ENCODE measurements at regions not wholly inside any gene's neighbourhood (a gene's known extent, or its start where the extent isn't known, plus 50 kb on each side); places are given as distances from the start of the nearest gene placed in this dataset.
"Not testable (repeated sequence)": the region's sequence is repeated elsewhere in the genome, so short reads cannot be mapped to it uniquely, and the experiment has no call there.

DNA sequence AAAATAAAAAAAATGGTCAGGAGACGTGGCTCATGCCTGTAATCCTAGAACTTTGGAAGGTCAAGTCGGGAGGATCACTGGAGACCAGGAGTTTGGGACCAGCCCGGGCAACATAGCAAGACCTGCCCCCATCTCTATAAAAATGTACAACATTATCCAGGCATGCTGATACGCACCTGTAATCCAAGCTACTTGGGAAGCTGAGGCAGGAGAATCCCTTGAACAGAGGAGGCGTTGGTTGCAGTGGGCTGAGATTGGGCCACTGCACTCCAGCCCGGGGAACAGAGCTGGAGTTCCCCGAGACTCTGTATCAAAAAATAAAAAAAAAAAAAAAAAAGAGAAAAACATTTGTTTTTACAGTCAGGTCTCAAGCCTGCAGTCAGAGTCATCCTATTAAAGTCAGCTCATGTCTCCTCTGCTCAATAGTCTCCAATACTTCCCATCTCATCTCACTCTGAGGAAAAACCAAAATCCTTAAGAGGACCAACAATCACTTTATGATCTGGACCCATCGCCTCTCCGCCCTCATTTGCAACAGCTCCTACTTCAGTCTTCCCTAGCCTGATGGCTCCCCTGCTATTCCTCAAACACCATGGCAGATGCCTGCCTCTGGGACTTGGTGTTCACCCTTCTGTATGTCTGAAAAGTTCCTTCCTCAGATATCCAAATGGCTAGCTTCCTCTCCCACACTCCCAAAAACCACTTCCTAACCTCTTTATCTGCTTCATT lies 4796.6 kb upstream of the OR11H1 start:
- peaks cover 24 to 30% of the 10 kb centered on the region in 2 donors for H3K9me3 ChIP-seq
- 61 to 63% methylated on average over 9 of the region's 9 CpGs for WGBS, 2 donors (ENCODE audit: low coverage in 1 of 2)
- H3K4me1 ChIP-seq; in situ Hi-C loops (cut with MboI; ENCODE audit: low pct_ligation_motif_present in 1 of 4, low pct_unique_long_range_greater_than_20kb in 1 of 4, low sequenced_read_pairs in 3 of 4); H3K36me3 ChIP-seq; H3K4me3 ChIP-seq; intact Hi-C loops (cut with DNase I; ENCODE audit: low total_unique reads); DNase-seq; H3K27me3 ChIP-seq; H3K27ac ChIP-seq: not testable (repeated sequence)

DNA sequence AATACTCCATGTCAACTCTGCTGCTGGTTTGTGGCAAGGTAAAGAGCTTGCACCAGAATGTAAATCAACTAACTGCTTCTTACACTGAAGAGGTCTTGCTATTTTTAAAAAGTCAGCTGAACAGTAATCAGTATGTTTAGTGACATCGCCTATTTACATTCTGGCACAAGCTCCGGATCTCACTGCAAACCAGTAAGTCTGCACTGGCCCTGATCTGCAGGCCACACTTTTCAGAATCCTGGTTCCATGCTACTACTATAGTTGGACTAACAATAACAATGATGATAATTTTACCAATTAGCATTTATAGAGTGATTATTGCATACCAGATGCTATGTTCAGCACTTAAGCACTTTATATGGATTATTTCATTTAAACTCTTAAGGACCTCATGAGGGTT lies 4792.9 kb upstream of the OR11H1 start:
- H3K4me3 ChIP-seq; H3K27me3 ChIP-seq; H3K27ac ChIP-seq; DNase-seq; H3K4me1 ChIP-seq; intact Hi-C loops (cut with DNase I; ENCODE audit: low total_unique reads); H3K36me3 ChIP-seq; in situ Hi-C loops (cut with MboI; ENCODE audit: low pct_ligation_motif_present in 1 of 4, low pct_unique_long_range_greater_than_20kb in 1 of 4, low sequenced_read_pairs in 3 of 4): not testable (repeated sequence)
- peaks cover 23 to 29% of the 10 kb centered on the region in 2 donors for H3K9me3 ChIP-seq
- 62 to 68% methylated on average over 2 of the region's 2 CpGs for WGBS, 2 donors (ENCODE audit: low coverage in 1 of 2)

DNA sequence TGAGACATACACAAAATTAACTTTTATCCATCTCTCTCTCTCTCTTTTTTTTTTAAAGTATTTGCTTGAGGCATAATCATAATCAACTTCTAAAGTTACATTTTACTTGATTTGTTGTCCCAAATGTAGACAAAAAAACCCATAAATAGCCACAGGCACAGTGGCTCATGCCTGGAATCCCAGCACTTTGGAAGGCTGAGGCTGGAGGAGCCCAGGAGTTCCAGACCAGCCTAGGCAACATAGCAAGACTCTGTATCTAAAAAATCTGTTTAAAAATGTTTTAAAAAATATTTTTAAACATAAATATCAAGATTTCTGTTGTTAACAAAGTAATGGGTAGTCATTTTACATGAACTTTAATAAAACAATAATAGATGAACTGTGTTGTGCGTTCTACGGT lies 4791.1 kb upstream of the OR11H1 start:
- DNase-seq; in situ Hi-C loops (cut with MboI; ENCODE audit: low pct_ligation_motif_present in 1 of 4, low pct_unique_long_range_greater_than_20kb in 1 of 4, low sequenced_read_pairs in 3 of 4); intact Hi-C loops (cut with DNase I; ENCODE audit: low total_unique reads): not testable (repeated sequence)

DNA sequence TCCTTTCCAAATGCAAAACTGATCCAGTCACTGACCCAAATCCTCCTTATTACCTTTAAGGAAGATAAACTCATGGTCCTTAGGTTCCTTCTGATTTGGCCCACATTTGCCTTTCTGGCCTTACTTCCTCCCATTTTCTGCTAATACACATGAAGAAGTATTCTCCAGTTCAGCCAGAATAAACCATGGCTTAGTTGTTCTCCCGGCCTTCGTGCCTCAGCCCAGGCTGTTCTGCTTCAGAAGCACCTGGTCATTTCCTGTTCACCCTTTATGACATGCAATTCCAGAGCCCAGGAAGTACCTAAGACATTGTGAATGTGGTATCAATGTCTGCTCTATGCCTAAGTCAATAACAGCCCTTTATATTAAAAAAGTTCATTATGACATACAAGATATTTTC lies 4790.1 kb upstream of the OR11H1 start:
- H3K4me3 ChIP-seq; DNase-seq; H3K4me1 ChIP-seq; H3K36me3 ChIP-seq; in situ Hi-C loops (cut with MboI; ENCODE audit: low pct_ligation_motif_present in 1 of 4, low pct_unique_long_range_greater_than_20kb in 1 of 4, low sequenced_read_pairs in 3 of 4); intact Hi-C loops (cut with DNase I; ENCODE audit: low total_unique reads); H3K27ac ChIP-seq; H3K27me3 ChIP-seq: not testable (repeated sequence)
- peaks cover 20% of the 10 kb centered on the region in 2 donors for H3K9me3 ChIP-seq
- WGBS, 2 donors (ENCODE audit: low coverage in 1 of 2), result 75 to 83% methylated on average over 2 of the region's 2 CpGs

More for the DNA sequence above, 4791.1 kb upstream of the OR11H1 start:
- H3K4me3 ChIP-seq, H3K27me3 ChIP-seq, H3K4me1 ChIP-seq, H3K27ac ChIP-seq, H3K36me3 ChIP-seq: not testable (repeated sequence)
- 78 to 88% methylated on average over 2 of the region's 2 CpGs for WGBS, 2 donors (ENCODE audit: low coverage in 1 of 2)
- peaks cover 20 to 22% of the 10 kb centered on the region in 2 donors for H3K9me3 ChIP-seq

DNA sequence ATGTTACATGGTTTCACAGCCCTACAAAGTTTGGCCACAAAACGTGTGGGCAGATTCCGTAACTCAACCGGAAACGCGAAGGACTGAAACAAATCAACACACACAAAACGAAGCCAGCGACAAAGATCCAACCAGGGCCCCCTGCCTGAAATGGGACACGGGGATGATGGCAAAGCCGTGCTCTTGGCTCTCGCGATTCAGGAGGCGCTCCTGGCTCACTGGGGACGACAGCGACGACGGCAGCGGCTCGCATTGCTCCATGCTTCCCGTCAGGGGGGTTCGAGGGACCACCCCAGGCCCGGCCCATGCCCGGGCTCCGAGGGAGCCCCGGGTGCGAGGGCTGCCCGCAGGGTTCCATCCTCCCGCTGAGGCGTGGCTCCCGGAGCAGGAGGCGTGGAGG lies 4786.8 kb upstream of the OR11H1 start:
- WGBS, 2 donors (ENCODE audit: low coverage in 1 of 2), result 77 to 81% methylated on average over 10 to 30 of the region's 30 CpGs
- H3K4me1 ChIP-seq, result no peaks in the 10 kb centered on the region

DNA sequence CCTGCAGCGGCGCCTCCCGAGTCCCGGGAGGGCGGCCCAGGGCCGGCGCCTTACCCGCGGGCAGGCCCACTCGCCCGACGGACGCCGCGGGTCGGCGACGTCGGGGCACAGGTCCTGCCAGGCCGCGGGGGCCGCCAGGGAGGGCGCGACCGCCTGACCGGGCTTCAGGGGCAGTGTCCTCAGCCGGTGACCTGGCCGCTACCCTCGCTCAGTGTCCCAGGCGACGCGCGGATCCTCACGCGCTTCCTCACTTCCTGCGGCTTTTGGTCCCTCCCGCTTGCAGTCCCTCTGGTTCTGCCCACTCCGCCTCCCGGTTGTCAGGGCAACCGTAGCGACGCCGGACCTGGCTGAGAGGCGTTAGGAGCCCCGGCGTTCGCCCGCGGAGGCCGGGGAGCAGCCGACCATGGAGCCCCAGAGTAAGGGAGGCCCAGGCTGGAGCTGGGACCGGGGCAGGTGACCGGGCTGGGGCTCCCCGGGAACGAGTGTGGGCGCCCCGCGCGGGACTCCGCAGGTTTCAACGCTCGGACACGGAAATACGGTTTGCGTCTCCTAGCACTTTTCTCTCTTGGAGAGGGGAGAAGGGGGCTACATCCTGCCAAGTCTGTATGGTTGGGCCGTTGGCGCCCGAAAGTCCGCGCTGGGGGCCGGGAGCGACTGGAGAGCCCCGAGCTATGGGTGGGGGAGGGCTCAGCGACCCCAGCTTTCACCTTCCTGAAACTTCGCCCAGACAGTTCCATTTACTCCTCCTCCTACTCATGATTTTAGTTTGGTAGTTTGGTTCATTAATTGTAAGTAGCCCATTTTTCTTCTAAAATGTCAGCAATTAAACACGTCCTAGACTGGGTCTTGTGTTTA lies 4786.0 kb upstream of the OR11H1 start:
- H3K36me3 ChIP-seq; H3K27ac ChIP-seq; intact Hi-C loops (cut with DNase I; ENCODE audit: low total_unique reads); in situ Hi-C loops (cut with MboI; ENCODE audit: low pct_ligation_motif_present in 1 of 4, low pct_unique_long_range_greater_than_20kb in 1 of 4, low sequenced_read_pairs in 3 of 4); H3K4me1 ChIP-seq; H3K27me3 ChIP-seq; DNase-seq; H3K4me3 ChIP-seq: not testable (repeated sequence)
- 72 to 85% methylated on average over 25 to 76 of the region's 76 CpGs for WGBS, 2 donors (ENCODE audit: low coverage in 1 of 2)
- H3K9me3 ChIP-seq, result peaks cover 11 to 14% of the 10 kb centered on the region in 2 donors

More for the DNA sequence above, 4786.8 kb upstream of the OR11H1 start:
- in situ Hi-C loops (cut with MboI; ENCODE audit: low pct_ligation_motif_present in 1 of 4, low pct_unique_long_range_greater_than_20kb in 1 of 4, low sequenced_read_pairs in 3 of 4) (no loop called here), intact Hi-C loops (cut with DNase I; ENCODE audit: low total_unique reads) (no loop called here)
- no peak overlapping the region for H3K4me3 ChIP-seq
- no peak overlapping the region for H3K27ac ChIP-seq
- no peaks in the 10 kb centered on the region for H3K27me3 ChIP-seq
- peaks cover 11 to 14% of the 10 kb centered on the region in 2 donors for H3K9me3 ChIP-seq
- TF ChIP-seq POLR2AphosphoS5 (IDR thresholded peaks at IDR 0.05), result no peak
- no peaks in the 10 kb centered on the region for H3K36me3 ChIP-seq
- no peak for DNase-seq

DNA sequence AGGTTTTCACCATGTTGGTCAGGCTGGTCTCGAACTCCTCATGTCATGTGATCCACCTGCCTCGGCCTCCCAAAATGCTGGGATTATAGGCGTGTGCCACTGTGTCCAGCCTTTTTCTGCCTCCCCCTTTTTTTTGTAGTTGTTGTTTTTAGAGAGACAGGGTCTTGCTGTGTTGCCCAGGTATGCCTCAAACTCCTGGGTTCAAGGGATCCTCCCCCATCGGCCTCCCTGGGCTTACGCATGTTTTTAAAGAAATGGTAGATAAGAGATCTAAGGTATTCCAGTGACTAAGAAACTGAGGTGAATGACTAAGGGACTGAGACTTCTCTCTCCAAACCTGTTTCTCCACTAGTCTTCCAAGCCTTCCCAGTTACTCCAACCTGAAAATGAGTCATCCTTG lies 4781.6 kb upstream of the OR11H1 start:
- DNase-seq; intact Hi-C loops (cut with DNase I; ENCODE audit: low total_unique reads): not testable (repeated sequence)
- peaks cover 0 to 11% of the 10 kb centered on the region in 2 donors for H3K9me3 ChIP-seq

DNA sequence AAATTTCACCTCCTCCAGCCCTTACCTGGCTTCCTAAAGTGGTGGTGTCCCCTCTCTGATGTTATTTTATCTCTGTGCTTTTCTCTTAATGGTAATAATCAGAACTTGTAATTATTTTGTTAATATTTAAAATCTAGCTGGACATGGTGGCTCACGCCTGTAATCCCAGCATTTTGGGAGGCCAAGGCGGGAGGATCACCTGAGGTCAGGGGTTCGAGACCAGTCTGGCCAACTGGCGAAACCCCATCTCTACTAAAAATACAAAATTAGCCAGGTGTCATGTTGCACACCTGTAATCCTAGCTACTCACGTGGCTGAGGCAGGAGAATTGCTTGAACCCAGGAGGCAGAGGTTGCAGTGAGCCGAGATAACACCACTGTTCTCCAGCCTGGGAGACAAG lies 4780.8 kb upstream of the OR11H1 start:
- DNase-seq; H3K4me1 ChIP-seq; H3K4me3 ChIP-seq; H3K9me3 ChIP-seq; H3K27me3 ChIP-seq; intact Hi-C loops (cut with DNase I; ENCODE audit: low total_unique reads); H3K27ac ChIP-seq; H3K36me3 ChIP-seq; in situ Hi-C loops (cut with MboI; ENCODE audit: low pct_ligation_motif_present in 1 of 4, low pct_unique_long_range_greater_than_20kb in 1 of 4, low sequenced_read_pairs in 3 of 4): not testable (repeated sequence)
- WGBS, 2 donors (ENCODE audit: low coverage in 1 of 2), result 63% methylated on average over 6 of the region's 6 CpGs; no CpG with 5 or more reads in 1 of the 2 donors

More for the DNA sequence above, 4781.6 kb upstream of the OR11H1 start:
- H3K4me3 ChIP-seq; H3K36me3 ChIP-seq; H3K4me1 ChIP-seq; H3K27ac ChIP-seq; H3K27me3 ChIP-seq; in situ Hi-C loops (cut with MboI; ENCODE audit: low pct_ligation_motif_present in 1 of 4, low pct_unique_long_range_greater_than_20kb in 1 of 4, low sequenced_read_pairs in 3 of 4): not testable (repeated sequence)
- 75 to 77% methylated on average over 2 to 5 of the region's 5 CpGs for WGBS, 2 donors (ENCODE audit: low coverage in 1 of 2)

DNA sequence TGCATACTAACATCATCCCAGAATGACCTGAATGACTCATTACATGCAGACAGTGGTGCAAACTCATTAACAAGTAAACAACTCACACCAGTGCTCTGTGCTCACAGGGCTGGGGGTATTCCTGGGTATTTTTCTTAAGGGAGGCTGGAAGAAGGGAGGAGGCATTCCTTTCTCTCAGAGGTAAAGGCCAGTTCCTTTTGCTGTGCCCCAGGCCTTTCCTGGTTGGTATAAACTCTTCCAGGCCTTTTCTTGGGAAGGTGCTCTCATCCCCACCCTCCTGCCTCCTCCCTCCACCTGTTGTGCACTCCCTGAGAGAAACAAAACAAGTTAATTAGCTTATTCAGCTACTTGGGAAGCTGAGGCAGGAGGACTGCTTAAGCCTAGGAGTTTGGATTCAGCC lies 4779.2 kb upstream of the OR11H1 start:
- not testable (repeated sequence) for H3K27me3 ChIP-seq, H3K4me3 ChIP-seq

DNA sequence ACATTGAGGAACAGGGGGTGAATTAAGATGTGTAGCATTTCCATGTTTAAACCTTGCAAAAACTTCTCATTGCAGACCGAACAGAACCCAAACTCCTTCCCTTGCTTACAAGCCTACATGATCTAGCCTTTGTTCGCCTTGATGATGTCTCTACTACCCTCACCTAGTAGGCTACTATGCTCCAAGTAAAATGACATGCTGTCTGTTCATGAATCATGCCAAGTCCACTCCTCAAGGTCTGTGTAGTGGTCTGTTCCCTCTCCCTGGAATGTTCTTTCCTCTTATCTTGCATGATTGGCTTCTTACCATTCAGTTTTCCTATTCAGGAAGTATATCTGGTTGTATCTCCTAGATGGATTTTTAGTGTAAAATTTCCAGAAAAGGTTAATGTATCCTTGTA lies 4778.6 kb upstream of the OR11H1 start:
- peaks cover 6 to 11% of the 10 kb centered on the region in 2 donors for H3K9me3 ChIP-seq
- H3K36me3 ChIP-seq; H3K27ac ChIP-seq; H3K4me3 ChIP-seq; H3K27me3 ChIP-seq; intact Hi-C loops (cut with DNase I; ENCODE audit: low total_unique reads); in situ Hi-C loops (cut with MboI; ENCODE audit: low pct_ligation_motif_present in 1 of 4, low pct_unique_long_range_greater_than_20kb in 1 of 4, low sequenced_read_pairs in 3 of 4); DNase-seq; H3K4me1 ChIP-seq: not testable (repeated sequence)
- 42 to 50% methylated on average over 2 of the region's 2 CpGs for WGBS, 2 donors (ENCODE audit: low coverage in 1 of 2)

More for the DNA sequence above, 4779.2 kb upstream of the OR11H1 start:
- H3K27ac ChIP-seq; H3K4me1 ChIP-seq; H3K36me3 ChIP-seq; H3K9me3 ChIP-seq; DNase-seq; intact Hi-C loops (cut with DNase I; ENCODE audit: low total_unique reads); in situ Hi-C loops (cut with MboI; ENCODE audit: low pct_ligation_motif_present in 1 of 4, low pct_unique_long_range_greater_than_20kb in 1 of 4, low sequenced_read_pairs in 3 of 4): not testable (repeated sequence)
